Heart right ventricle (tissue), 16 donors: ENCODE measurements at regions not wholly inside any gene's neighbourhood (a gene's known extent, or its start where the extent isn't known, plus 50 kb on each side); places are given as distances from the start of the nearest gene placed in this dataset.

Experiments used
- ATAC-seq, 8 donors: fragments of 200-7000 bp; cut with Tn5 transposase; one replicate each; pipeline ENCODE4 v1.9.1; 2020; ENCODE audit warnings: mild to moderate bottlenecking in 8 of 8, moderate library complexity in 8 of 8, moderate number of reproducible peaks in 1 of 8
- DNase-seq, 2 donors: peaks; one replicate each; pipeline ENCODE4 v3.0.0-alpha.2; 2020
- H3K27ac ChIP-seq, 10 donors: fragments of 200-600 bp; sonication (generic) in 2 of 10; one replicate each; pipeline versions ENCODE4 v1.5.0 to v1.8.0; 2020 to 2022; ENCODE audit warnings: mild to moderate bottlenecking in 3 of 10
- H3K27me3 ChIP-seq, 7 donors: fragments of 200-600 bp; one replicate each; pipeline ENCODE4 v1.8.0; 2021 to 2022; ENCODE audit warnings: mild to moderate bottlenecking in 2 of 7
- H3K36me3 ChIP-seq, 9 donors: fragments of 200-600 bp; sonication (generic) in 1 of 9; one replicate each; pipeline versions ENCODE4 v1.5.0 to v1.8.0; 2020 to 2022; ENCODE audit warnings: mild to moderate bottlenecking in 2 of 9
- H3K4me1 ChIP-seq, 9 donors: fragments of 200-600 bp; sonication (generic) in 1 of 9; one replicate each; pipeline versions ENCODE4 v1.5.0 to v1.8.0; 2020 to 2022; ENCODE audit warnings: mild to moderate bottlenecking in 4 of 9
- H3K4me3 ChIP-seq, 10 donors: fragments of 200-600 bp; sonication (generic) in 2 of 10; one replicate each; pipeline versions ENCODE4 v1.5.0 to v1.8.0; 2020 to 2022; ENCODE audit warnings: mild to moderate bottlenecking in 7 of 10, moderate library complexity in 2 of 10
- H3K9me3 ChIP-seq, 11 donors: fragments of 200-600 bp in 10 of 11; sonication (generic) in 2 of 11; one replicate each; pipeline versions ENCODE4 v1.5.0 to v1.8.0; 2013 to 2022; ENCODE audit warnings: mild to moderate bottlenecking in 2 of 11, control low read depth in 1 of 11, moderate library complexity in 1 of 11
- WGBS, 2 donors: extraction: QIAGEN DNeasy Blood & Tissue Kit; methylation state at CpG; one replicate each; pipeline ENCODE4 v1.1.7; 2013; ENCODE audit warnings: inconsistent platforms in 1 of 2; 5-methylcytosine and 5-hydroxymethylcytosine counted together
- intact Hi-C, 10 donors: fragments of 100-400 bp; cut with DNase I; formaldehyde crosslinking; loops; one replicate each; pipeline versions ENCODE4 v1.11.1 to v1.14.2; 2022
- TF ChIP-seq, protein P1 (sequence below), 9 donors: fragments of 200-600 bp; sonication (generic) in 2 of 9; IDR thresholded peaks; one replicate each; pipeline versions ENCODE4 v1.5.0 to v1.8.0; 2021 to 2022; ENCODE audit warnings: antibody characterized with exemption in 9 of 9, mild to moderate bottlenecking in 5 of 9, moderate library complexity in 1 of 9
- donor health status: Arrhythmogenic right ventricular cardiomyopathy.
- donor health status: ischemic (EF 13 %, LVEDD 7.1; RV severe dilation, severe dysfunction).
- donor health status: healthy with polysubstance abuse.
- donor health status: DM: no; HTN: yes; CAD: no.
- donor health status: DM: no; HTN: no; CAD: no.
- donor health status: ischemic (EF 25% LVEDD 6.9; RV normal size, moderate dysfunction).
- donor health status: ischemic (EF 25% LVEDD 5.7; RV mildly dilated, moderate dysfunction).
- donor health status: healthy.
- donor health status: DM: yes; HTN: yes; CAD: no.
- donor health status: Ischemic cardiomyopathy.
- donor health status: ischemic (EF 35%, LVEDD 5.7; RV mildly dilated, moderate dysfunction).
- donor health status: nonischemic (EF 11% LVEDD 7.7; RV severe dilation, severe dysfunction).
- donor health status: DM: yes; HTN: yes; CAD: no.
- donor health status: PGD.
- donor health status: ischemic (EF 29% LVEDD 5.4; RV normal size, mild dysfunction).
- donor health status: nonischemic (EF 23%, LVEDD 6.1; RV moderate dilation, normal function).

- H3K27ac ChIP-seq: no peak overlapping the region
- peaks cover 0 to 9% (median 0%) of the 10 kb centered on the region in 7 donors for H3K27me3 ChIP-seq
- no peaks in the 10 kb centered on the region for H3K4me1 ChIP-seq
- no peak overlapping the region for H3K4me3 ChIP-seq
- TF ChIP-seq, protein P1, sequence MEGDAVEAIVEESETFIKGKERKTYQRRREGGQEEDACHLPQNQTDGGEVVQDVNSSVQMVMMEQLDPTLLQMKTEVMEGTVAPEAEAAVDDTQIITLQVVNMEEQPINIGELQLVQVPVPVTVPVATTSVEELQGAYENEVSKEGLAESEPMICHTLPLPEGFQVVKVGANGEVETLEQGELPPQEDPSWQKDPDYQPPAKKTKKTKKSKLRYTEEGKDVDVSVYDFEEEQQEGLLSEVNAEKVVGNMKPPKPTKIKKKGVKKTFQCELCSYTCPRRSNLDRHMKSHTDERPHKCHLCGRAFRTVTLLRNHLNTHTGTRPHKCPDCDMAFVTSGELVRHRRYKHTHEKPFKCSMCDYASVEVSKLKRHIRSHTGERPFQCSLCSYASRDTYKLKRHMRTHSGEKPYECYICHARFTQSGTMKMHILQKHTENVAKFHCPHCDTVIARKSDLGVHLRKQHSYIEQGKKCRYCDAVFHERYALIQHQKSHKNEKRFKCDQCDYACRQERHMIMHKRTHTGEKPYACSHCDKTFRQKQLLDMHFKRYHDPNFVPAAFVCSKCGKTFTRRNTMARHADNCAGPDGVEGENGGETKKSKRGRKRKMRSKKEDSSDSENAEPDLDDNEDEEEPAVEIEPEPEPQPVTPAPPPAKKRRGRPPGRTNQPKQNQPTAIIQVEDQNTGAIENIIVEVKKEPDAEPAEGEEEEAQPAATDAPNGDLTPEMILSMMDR (IDR thresholded peaks at IDR 0.05): no peak
- DNase-seq: no peak
- intact Hi-C loops: no loop called here
- ATAC-seq: no peak
- no peaks in the 10 kb centered on the region for H3K36me3 ChIP-seq
- peaks cover 0 to 2% (median 0%) of the 10 kb centered on the region in 11 donors for H3K9me3 ChIP-seq
Measured at GRCh38 chr12:97082029-97082428, 175.0 kb downstream of the NEDD1 start.

GRCh38 chr12:97093187-97093683 is 186.2 kb downstream of the NEDD1 start:
- no peak for DNase-seq
- no peaks in the 10 kb centered on the region for H3K36me3 ChIP-seq
- WGBS, 2 donors: 42 to 53% methylated on average over 6 of the region's 6 CpGs
- H3K27ac ChIP-seq: no peak overlapping the region
- ATAC-seq: no peak
- intact Hi-C loops: no loop called here
- TF ChIP-seq, protein P1 (IDR thresholded peaks at IDR 0.05): no peak
- H3K9me3 ChIP-seq: no peaks in the 10 kb centered on the region
- H3K4me1 ChIP-seq: no peaks in the 10 kb centered on the region
- H3K27me3 ChIP-seq: no peaks in the 10 kb centered on the region
- H3K4me3 ChIP-seq: no peak overlapping the region

DNA sequence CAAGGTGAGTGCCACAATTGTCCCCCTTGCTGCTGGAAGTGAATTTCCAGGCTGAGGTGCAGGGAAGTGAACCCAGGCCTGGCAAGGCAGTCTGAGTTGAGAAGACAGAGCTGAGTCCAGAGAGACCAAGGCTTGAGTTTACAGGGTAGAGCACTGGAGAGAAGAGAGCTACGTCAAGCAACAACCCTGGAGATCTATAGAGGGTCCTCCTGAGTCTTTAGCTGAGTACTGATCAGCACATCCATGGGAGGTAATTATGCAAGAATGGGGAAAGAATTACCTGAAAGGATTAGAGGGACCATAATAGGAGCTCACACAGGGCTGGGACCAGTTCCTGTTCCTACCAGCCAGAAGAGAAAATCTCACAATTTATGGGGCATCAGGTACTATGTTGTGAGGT is 190.7 kb downstream of the NEDD1 start:
- intact Hi-C loops: no loop called here
- TF ChIP-seq, protein P1 (IDR thresholded peaks at IDR 0.05): no peak
- no peaks in the 10 kb centered on the region for H3K4me1 ChIP-seq
- H3K36me3 ChIP-seq: no peaks in the 10 kb centered on the region
- WGBS, 2 donors: 77% methylated on average over 1 of the region's 1 CpG
- no peak for DNase-seq
- no peak overlapping the region for H3K4me3 ChIP-seq
- H3K9me3 ChIP-seq: peaks cover 0 to 17% (median 0%) of the 10 kb centered on the region in 11 donors
- no peaks in the 10 kb centered on the region for H3K27me3 ChIP-seq
- no peak overlapping the region for H3K27ac ChIP-seq
- no peak for ATAC-seq

GRCh38 chr12:97109441-97109840 is 202.4 kb downstream of the NEDD1 start:
- DNase-seq: no peak
- TF ChIP-seq, protein P1 (IDR thresholded peaks at IDR 0.05): no peak
- Histone ChIP-seq H3K36me3 (no peaks in the 10 kb centered on the region), H3K27me3 (peaks cover 0 to 6% (median 0%) of the 10 kb centered on the region in 7 donors), H3K27ac (no peak overlapping the region), H3K9me3 (peaks cover 0 to 11% (median 0%) of the 10 kb centered on the region in 11 donors), H3K4me3 (no peak overlapping the region), H3K4me1 (no peaks in the 10 kb centered on the region)
- no peak for ATAC-seq
- intact Hi-C loops: no loop called here
